ENCODE measurements at regions not wholly inside any gene's neighbourhood (a gene's known extent, or its start where the extent isn't known, plus 50 kb on each side); places are given as distances from the start of the nearest gene placed in this dataset.

GRCh38 chr18:78496079-78496478 is 483.5 kb upstream of the SALL3 start:
- TF ChIP-seq EZH2 (IDR thresholded peaks at IDR 0.05; ENCODE audit: borderline replicate concordance, low read depth, low read length, severe bottlenecking) (no peak), CTCF (IDR thresholded peaks at IDR 0.05; ENCODE audit: borderline replicate concordance, extremely low read depth, low read length, poor library complexity, severe bottlenecking) (no peak)

Data from DND-41 (cell line).